Activated T-cell treated with anti-CD3 and anti-CD28 coated beads, Interleukin-2, amount 50 U/mL, for 4 hours (primary cell): ENCODE measurements at regions not wholly inside any gene's neighbourhood (a gene's known extent, or its start where the extent isn't known, plus 50 kb on each side); places are given as distances from the start of the nearest gene placed in this dataset.

Source experiments
- ATAC-seq, 2 donors: fragments of 200-7000 bp; cut with Tn5 transposase; one replicate each; pipeline ENCODE4 v1.10.0; 2021
- DNase-seq: peaks from one replicate; pipeline ENCODE4 v3.0.0-alpha.2; 2020
- H3K27me3 Mint-ChIP-seq: one replicate; pipeline ENCODE4 v1.8.0; 2021; ENCODE audit warnings: low read depth, mixed read lengths
- H3K36me3 Mint-ChIP-seq: one replicate; pipeline ENCODE4 v1.8.0; 2022; ENCODE audit warnings: mixed read lengths; ENCODE audit not compliant: insufficient read depth
- H3K4me1 Mint-ChIP-seq: one replicate; pipeline ENCODE4 v1.8.0; 2021; ENCODE audit warnings: low read depth, mixed read lengths
- H3K4me3 Mint-ChIP-seq: one replicate; pipeline ENCODE4 v1.8.0; 2021; ENCODE audit warnings: mild to moderate bottlenecking, moderate library complexity, mixed read lengths
- H3K9me3 Mint-ChIP-seq: one replicate; pipeline ENCODE4 v1.8.0; 2021; ENCODE audit warnings: mixed read lengths

- Mint-ChIP-seq H3K36me3 (no peaks in the 10 kb centered on the region), H3K9me3 (no peaks in the 10 kb centered on the region), H3K27me3 (no peaks in the 10 kb centered on the region), H3K4me1 (no peaks in the 10 kb centered on the region), H3K4me3 (no peak overlapping the region)
- no peak for ATAC-seq
- DNase-seq = no peak
These were observed 251.7 kb upstream of the WWC1 start for GRCh38 chr5:168039566-168040248.

GRCh38 chr5:168041583-168041982, 249.9 kb upstream of the WWC1 start:
- DNase-seq = no peak
- H3K9me3 Mint-ChIP-seq = no peaks in the 10 kb centered on the region
- no peak overlapping the region for H3K4me3 Mint-ChIP-seq
- ATAC-seq = no peak
- no peaks in the 10 kb centered on the region for H3K36me3 Mint-ChIP-seq
- no peaks in the 10 kb centered on the region for H3K27me3 Mint-ChIP-seq
- H3K4me1 Mint-ChIP-seq = no peaks in the 10 kb centered on the region

GRCh38 chr5:168042284-168043068, 249.0 kb upstream of the WWC1 start:
- Mint-ChIP-seq H3K4me1 (no peaks in the 10 kb centered on the region), H3K9me3 (no peaks in the 10 kb centered on the region), H3K27me3 (no peaks in the 10 kb centered on the region), H3K36me3 (no peaks in the 10 kb centered on the region), H3K4me3 (no peak overlapping the region)
- DNase-seq (no peak), ATAC-seq (no peak)

GRCh38 chr5:168046163-168046562, 245.3 kb upstream of the WWC1 start:
- no peaks in the 10 kb centered on the region for H3K9me3 Mint-ChIP-seq
- no peak overlapping the region for H3K4me3 Mint-ChIP-seq
- ATAC-seq = no peak
- no peak for DNase-seq
- H3K4me1 Mint-ChIP-seq = no peaks in the 10 kb centered on the region
- H3K27me3 Mint-ChIP-seq = no peaks in the 10 kb centered on the region
- no peaks in the 10 kb centered on the region for H3K36me3 Mint-ChIP-seq

GRCh38 chr5:168047043-168047668, 244.3 kb upstream of the WWC1 start:
- Mint-ChIP-seq H3K27me3 (no peaks in the 10 kb centered on the region), H3K4me1 (no peaks in the 10 kb centered on the region), H3K36me3 (no peaks in the 10 kb centered on the region), H3K9me3 (no peaks in the 10 kb centered on the region), H3K4me3 (no peak overlapping the region)
- no peak for DNase-seq
- ATAC-seq = no peak

GRCh38 chr5:168047669-168048111, 243.8 kb upstream of the WWC1 start:
- no peaks in the 10 kb centered on the region for H3K9me3 Mint-ChIP-seq
- H3K4me3 Mint-ChIP-seq = no peak overlapping the region

GRCh38 chr5:168048486-168048885, 243.0 kb upstream of the WWC1 start:
- H3K4me1 Mint-ChIP-seq = no peaks in the 10 kb centered on the region
- H3K36me3 Mint-ChIP-seq = no peaks in the 10 kb centered on the region
- H3K4me3 Mint-ChIP-seq = no peak overlapping the region
- ATAC-seq (no peak), DNase-seq (no peak)
- no peaks in the 10 kb centered on the region for H3K9me3 Mint-ChIP-seq
- no peaks in the 10 kb centered on the region for H3K27me3 Mint-ChIP-seq

More at GRCh38 chr5:168047669-168048111, 243.8 kb upstream of the WWC1 start:
- no peaks in the 10 kb centered on the region for H3K4me1 Mint-ChIP-seq
- no peaks in the 10 kb centered on the region for H3K27me3 Mint-ChIP-seq
- DNase-seq = no peak
- no peaks in the 10 kb centered on the region for H3K36me3 Mint-ChIP-seq
- no peak for ATAC-seq

GRCh38 chr5:168052686-168053085, 238.8 kb upstream of the WWC1 start:
- DNase-seq (no peak), ATAC-seq (no peak)
- no peaks in the 10 kb centered on the region for H3K4me1 Mint-ChIP-seq
- no peaks in the 10 kb centered on the region for H3K9me3 Mint-ChIP-seq
- no peaks in the 10 kb centered on the region for H3K36me3 Mint-ChIP-seq
- no peaks in the 10 kb centered on the region for H3K27me3 Mint-ChIP-seq
- no peak overlapping the region for H3K4me3 Mint-ChIP-seq

GRCh38 chr5:168054091-168054490, 237.4 kb upstream of the WWC1 start:
- H3K27me3 Mint-ChIP-seq = no peaks in the 10 kb centered on the region
- H3K9me3 Mint-ChIP-seq = no peaks in the 10 kb centered on the region
- H3K4me1 Mint-ChIP-seq = no peaks in the 10 kb centered on the region
- ATAC-seq = no peak
- no peak overlapping the region for H3K4me3 Mint-ChIP-seq
- no peaks in the 10 kb centered on the region for H3K36me3 Mint-ChIP-seq
- no peak for DNase-seq

GRCh38 chr5:168055141-168055683, 236.2 kb upstream of the WWC1 start:
- Mint-ChIP-seq H3K36me3 (no peaks in the 10 kb centered on the region), H3K4me3 (no peak overlapping the region), H3K27me3 (no peaks in the 10 kb centered on the region), H3K9me3 (no peaks in the 10 kb centered on the region), H3K4me1 (no peaks in the 10 kb centered on the region)
- ATAC-seq (no peak), DNase-seq (no peak)

GRCh38 chr5:168055961-168056360, 235.5 kb upstream of the WWC1 start:
- Mint-ChIP-seq H3K27me3 (no peaks in the 10 kb centered on the region), H3K9me3 (no peaks in the 10 kb centered on the region)
- ATAC-seq = no peak

GRCh38 chr5:168056499-168057182, 234.8 kb upstream of the WWC1 start:
- no peaks in the 10 kb centered on the region for H3K27me3 Mint-ChIP-seq
- H3K36me3 Mint-ChIP-seq = no peaks in the 10 kb centered on the region
- ATAC-seq (no peak), DNase-seq (no peak)
- H3K9me3 Mint-ChIP-seq = no peaks in the 10 kb centered on the region
- no peaks in the 10 kb centered on the region for H3K4me1 Mint-ChIP-seq
- no peak overlapping the region for H3K4me3 Mint-ChIP-seq

More at GRCh38 chr5:168055961-168056360, 235.5 kb upstream of the WWC1 start:
- Mint-ChIP-seq H3K4me3 (no peak overlapping the region), H3K4me1 (no peaks in the 10 kb centered on the region), H3K36me3 (no peaks in the 10 kb centered on the region)
- no peak for DNase-seq

GRCh38 chr5:168057905-168058304, 233.5 kb upstream of the WWC1 start:
- no peaks in the 10 kb centered on the region for H3K9me3 Mint-ChIP-seq
- no peak overlapping the region for H3K4me3 Mint-ChIP-seq
- ATAC-seq (no peak), DNase-seq (no peak)
- no peaks in the 10 kb centered on the region for H3K36me3 Mint-ChIP-seq
- no peaks in the 10 kb centered on the region for H3K4me1 Mint-ChIP-seq
- peaks cover 3% of the 10 kb centered on the region for H3K27me3 Mint-ChIP-seq

GRCh38 chr5:168059131-168059530, 232.3 kb upstream of the WWC1 start:
- Mint-ChIP-seq H3K36me3 (no peaks in the 10 kb centered on the region), H3K4me1 (no peaks in the 10 kb centered on the region), H3K4me3 (no peak overlapping the region), H3K27me3 (peaks cover 3% of the 10 kb centered on the region), H3K9me3 (no peaks in the 10 kb centered on the region)
- ATAC-seq = no peak
- DNase-seq = no peak
